ENCODE measurements at regions not wholly inside any gene's neighbourhood (a gene's known extent, or its start where the extent isn't known, plus 50 kb on each side); places are given as distances from the start of the nearest gene placed in this dataset.
"Not testable (repeated sequence)": the region's sequence is repeated elsewhere in the genome, so short reads cannot be mapped to it uniquely, and the experiment has no call there.

DNA sequence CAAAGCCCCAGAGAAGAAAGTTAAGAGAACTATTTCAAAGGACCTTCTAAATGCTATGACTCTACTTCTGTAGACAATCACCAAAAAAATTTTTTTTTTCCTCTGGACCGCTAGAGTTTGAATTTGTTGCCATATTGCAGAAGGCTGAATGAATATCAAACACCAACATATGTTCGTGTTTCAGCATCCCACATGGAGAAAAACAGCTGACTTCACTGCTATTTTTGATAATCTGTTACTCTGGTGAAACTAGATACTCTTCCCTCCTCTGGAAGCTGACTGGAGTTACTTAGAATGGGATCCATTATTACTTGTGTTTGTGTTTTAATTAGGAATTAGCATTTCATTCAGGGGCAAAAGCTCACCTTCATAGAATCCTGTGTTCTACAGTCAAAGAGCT lies 447.0 kb downstream of the AASDHPPT start:
- H3K9ac ChIP-seq (ENCODE audit: extremely low read depth, insufficient read length, low read length), result no peak overlapping the region
- H3K9me3 ChIP-seq (ENCODE audit: control insufficient read depth, low read depth, low read length), result no peaks in the 10 kb centered on the region
- Mint-ChIP-seq H3K27me3 (ENCODE audit: low read depth) (no peaks in the 10 kb centered on the region), H3K4me1 (peaks cover 0 to 6% of the 10 kb centered on the region in 2 experiments; a peak in 2 of 4 replicates), H3K4me3 (no peak overlapping the region), H3K9me3 (no peaks in the 10 kb centered on the region; a peak in 2 of 5 replicates), H3K36me3 (ENCODE audit: insufficient read depth in 1 of 3, low read depth in 3 of 3) (no peaks in the 10 kb centered on the region), H3K27ac (no peak overlapping the region)
- no peak overlapping the region for H2BK120ac ChIP-seq (ENCODE audit: low read depth, low read length, poor library complexity, severe bottlenecking)
- no peak overlapping the region for H3K56ac ChIP-seq (ENCODE audit: insufficient read length, low read depth, low read length)
- TF ChIP-seq, protein P1, sequence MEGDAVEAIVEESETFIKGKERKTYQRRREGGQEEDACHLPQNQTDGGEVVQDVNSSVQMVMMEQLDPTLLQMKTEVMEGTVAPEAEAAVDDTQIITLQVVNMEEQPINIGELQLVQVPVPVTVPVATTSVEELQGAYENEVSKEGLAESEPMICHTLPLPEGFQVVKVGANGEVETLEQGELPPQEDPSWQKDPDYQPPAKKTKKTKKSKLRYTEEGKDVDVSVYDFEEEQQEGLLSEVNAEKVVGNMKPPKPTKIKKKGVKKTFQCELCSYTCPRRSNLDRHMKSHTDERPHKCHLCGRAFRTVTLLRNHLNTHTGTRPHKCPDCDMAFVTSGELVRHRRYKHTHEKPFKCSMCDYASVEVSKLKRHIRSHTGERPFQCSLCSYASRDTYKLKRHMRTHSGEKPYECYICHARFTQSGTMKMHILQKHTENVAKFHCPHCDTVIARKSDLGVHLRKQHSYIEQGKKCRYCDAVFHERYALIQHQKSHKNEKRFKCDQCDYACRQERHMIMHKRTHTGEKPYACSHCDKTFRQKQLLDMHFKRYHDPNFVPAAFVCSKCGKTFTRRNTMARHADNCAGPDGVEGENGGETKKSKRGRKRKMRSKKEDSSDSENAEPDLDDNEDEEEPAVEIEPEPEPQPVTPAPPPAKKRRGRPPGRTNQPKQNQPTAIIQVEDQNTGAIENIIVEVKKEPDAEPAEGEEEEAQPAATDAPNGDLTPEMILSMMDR (conservative IDR thresholded peaks at IDR 0.05), result no peak
- no CpG with 5 or more reads among the region's 2 CpGs for WGBS (ENCODE audit: extremely low coverage, insufficient read length, low lambda C conversion rate)
- no peaks in the 10 kb centered on the region for H3K27me3 ChIP-seq (ENCODE audit: insufficient read depth, low read length)
- no peak overlapping the region for H3K18ac ChIP-seq (ENCODE audit: insufficient read length, low read depth, low read length)
- no peak overlapping the region for H2BK20ac ChIP-seq (ENCODE audit: low read depth, low read length, poor library complexity, severe bottlenecking)
- no peaks in the 10 kb centered on the region for H4K20me1 ChIP-seq (ENCODE audit: control insufficient read depth, insufficient read depth, insufficient read length)
- no peak overlapping the region for H3K4me2 ChIP-seq (ENCODE audit: insufficient read depth, insufficient read length, low read length)
- H2AK5ac ChIP-seq (ENCODE audit: insufficient read length, low read length), result no peak overlapping the region
- no peak overlapping the region for H3K14ac ChIP-seq (ENCODE audit: insufficient read depth, low read length)
- H3K23ac ChIP-seq (ENCODE audit: insufficient read length, low read depth, low read length), result no peak overlapping the region
- no peaks in the 10 kb centered on the region for H3K79me2 ChIP-seq (ENCODE audit: insufficient read depth, low read length)
- H4K91ac ChIP-seq (ENCODE audit: insufficient read length, low read depth, low read length), result no peak overlapping the region
- H3K27ac ChIP-seq (ENCODE audit: insufficient read length, low read depth, low read length), result no peak overlapping the region
- no peak overlapping the region for H2BK15ac ChIP-seq (ENCODE audit: low read depth, low read length)
- no peak overlapping the region for H2BK12ac ChIP-seq (ENCODE audit: insufficient read length, low read depth, low read length)
- H4K8ac ChIP-seq (replicated peaks; ENCODE audit: insufficient read length, low read depth, low read length), result no peak overlapping the region
- H4K5ac ChIP-seq (ENCODE audit: insufficient read length, low read depth, low read length), result no peak overlapping the region
- no peaks in the 10 kb centered on the region for H3K23me2 ChIP-seq (ENCODE audit: insufficient read length, low read depth, low read length, poor library complexity, severe bottlenecking)
- DNase-seq, result no peak
- H3K4me1 ChIP-seq (ENCODE audit: insufficient read depth, low read length), result no peaks in the 10 kb centered on the region
- no peak overlapping the region for H2BK5ac ChIP-seq (ENCODE audit: insufficient read length, low read length)
- H2AFZ ChIP-seq (ENCODE audit: low read length), result no peak overlapping the region
- H3K4ac ChIP-seq (ENCODE audit: low read depth, low read length), result no peak overlapping the region
- H3T11ph ChIP-seq (ENCODE audit: low read length), result no peak overlapping the region
- no peaks in the 10 kb centered on the region for H3K79me1 ChIP-seq (ENCODE audit: insufficient read depth, low read depth, low read length, poor library complexity, severe bottlenecking)

DNA sequence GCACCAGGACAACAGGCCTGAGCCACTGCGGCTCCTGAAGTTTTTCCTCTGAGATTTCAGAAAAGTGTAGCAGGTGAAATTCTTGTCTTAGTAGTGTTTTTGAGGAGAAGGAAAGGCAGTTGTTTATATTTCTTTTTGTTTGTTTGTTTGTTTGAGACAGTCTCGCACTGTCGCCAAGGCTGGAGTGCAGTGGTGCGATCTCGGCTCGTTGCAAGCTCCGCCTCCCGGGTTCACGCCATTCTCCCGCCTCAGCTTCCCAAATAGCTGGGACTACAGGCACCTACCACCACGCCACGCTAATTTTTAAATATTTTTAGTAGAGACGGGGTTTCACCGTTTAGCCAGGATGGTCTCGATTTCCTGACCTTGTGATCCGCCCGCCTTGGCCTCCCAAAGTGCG lies 454.2 kb downstream of the AASDHPPT start:
- not testable (repeated sequence) for H3K14ac ChIP-seq (ENCODE audit: insufficient read depth, low read length); H3K4me1 ChIP-seq (ENCODE audit: insufficient read depth, low read length); H2BK120ac ChIP-seq (ENCODE audit: low read depth, low read length, poor library complexity, severe bottlenecking); H3K23ac ChIP-seq (ENCODE audit: insufficient read length, low read depth, low read length); H2BK15ac ChIP-seq (ENCODE audit: low read depth, low read length); H4K5ac ChIP-seq (ENCODE audit: insufficient read length, low read depth, low read length); H3T11ph ChIP-seq (ENCODE audit: low read length); H3K9ac ChIP-seq (ENCODE audit: extremely low read depth, insufficient read length, low read length); DNase-seq; H3K4ac ChIP-seq (ENCODE audit: low read depth, low read length); H3K9me3 ChIP-seq (ENCODE audit: control insufficient read depth, low read depth, low read length); H3K27me3 Mint-ChIP-seq (ENCODE audit: low read depth); H3K4me1 Mint-ChIP-seq; H2BK20ac ChIP-seq (ENCODE audit: low read depth, low read length, poor library complexity, severe bottlenecking); H3K27ac ChIP-seq (ENCODE audit: insufficient read length, low read depth, low read length); H2BK12ac ChIP-seq (ENCODE audit: insufficient read length, low read depth, low read length); H4K91ac ChIP-seq (ENCODE audit: insufficient read length, low read depth, low read length); H3K56ac ChIP-seq (ENCODE audit: insufficient read length, low read depth, low read length); H3K27ac Mint-ChIP-seq; H3K36me3 Mint-ChIP-seq (ENCODE audit: insufficient read depth in 1 of 3, low read depth in 3 of 3); H3K27me3 ChIP-seq (ENCODE audit: insufficient read depth, low read length); H3K4me2 ChIP-seq (ENCODE audit: insufficient read depth, insufficient read length, low read length); H4K8ac ChIP-seq (replicated peaks; ENCODE audit: insufficient read length, low read depth, low read length); H2AFZ ChIP-seq (ENCODE audit: low read length); H4K20me1 ChIP-seq (ENCODE audit: control insufficient read depth, insufficient read depth, insufficient read length); H3K18ac ChIP-seq (ENCODE audit: insufficient read length, low read depth, low read length); H3K79me1 ChIP-seq (ENCODE audit: insufficient read depth, low read depth, low read length, poor library complexity, severe bottlenecking); H3K9me3 Mint-ChIP-seq; H2BK5ac ChIP-seq (ENCODE audit: insufficient read length, low read length); H2AK5ac ChIP-seq (ENCODE audit: insufficient read length, low read length); H3K23me2 ChIP-seq (ENCODE audit: insufficient read length, low read depth, low read length, poor library complexity, severe bottlenecking); H3K79me2 ChIP-seq (ENCODE audit: insufficient read depth, low read length); H3K4me3 Mint-ChIP-seq
- WGBS (ENCODE audit: extremely low coverage, insufficient read length, low lambda C conversion rate), result no CpG with 5 or more reads among the region's 18 CpGs

All from H9 (cell line).